ENCODE measurements at regions not wholly inside any gene's neighbourhood (a gene's known extent, or its start where the extent isn't known, plus 50 kb on each side); places are given as distances from the start of the nearest gene placed in this dataset.
"Not testable (repeated sequence)": the region's sequence is repeated elsewhere in the genome, so short reads cannot be mapped to it uniquely, and the experiment has no call there.

- DNase-seq (ENCODE audit: low read depth in 2 of 2); H2AFZ ChIP-seq (ENCODE audit: low read length); H3K27me3 ChIP-seq (ENCODE audit: control insufficient read depth, insufficient read depth, low read length); H3K27ac ChIP-seq (ENCODE audit: insufficient read depth, low read length); H3K36me3 ChIP-seq (ENCODE audit: control insufficient read depth, insufficient read depth, low read length); H3K4me3 ChIP-seq (replicated peaks in 1 of 4; ENCODE audit: control extremely low read depth in 1 of 4, insufficient read depth in 1 of 4, low read depth in 3 of 4, low read length in 4 of 4); H3K4me1 ChIP-seq (ENCODE audit: control insufficient read depth, extremely low read depth, insufficient read depth, low read length); H4K20me1 ChIP-seq (ENCODE audit: control insufficient read depth, extremely low read depth, insufficient read depth, low read length); H3K4me2 ChIP-seq (ENCODE audit: extremely low read depth, insufficient read depth, low read length); H3K9me3 ChIP-seq (ENCODE audit: control insufficient read depth, insufficient read depth, low read depth, low read length); H3K79me2 ChIP-seq (ENCODE audit: control insufficient read depth, insufficient read depth, low read length); H3K9ac ChIP-seq (ENCODE audit: insufficient read depth, low read length): not testable (repeated sequence)
Measured at GRCh38 chr11:49579492-49579891, 371.1 kb upstream of the FOLH1 start.

- H3K27me3 ChIP-seq (ENCODE audit: control insufficient read depth, insufficient read depth, low read length); H3K9me3 ChIP-seq (ENCODE audit: control insufficient read depth, insufficient read depth, low read depth, low read length); H3K4me3 ChIP-seq (replicated peaks in 1 of 4; ENCODE audit: control extremely low read depth in 1 of 4, insufficient read depth in 1 of 4, low read depth in 3 of 4, low read length in 4 of 4); DNase-seq (ENCODE audit: low read depth in 2 of 2); H2AFZ ChIP-seq (ENCODE audit: low read length); H3K4me1 ChIP-seq (ENCODE audit: control insufficient read depth, extremely low read depth, insufficient read depth, low read length); H3K79me2 ChIP-seq (ENCODE audit: control insufficient read depth, insufficient read depth, low read length); H3K27ac ChIP-seq (ENCODE audit: insufficient read depth, low read length); H4K20me1 ChIP-seq (ENCODE audit: control insufficient read depth, extremely low read depth, insufficient read depth, low read length); H3K4me2 ChIP-seq (ENCODE audit: extremely low read depth, insufficient read depth, low read length); H3K36me3 ChIP-seq (ENCODE audit: control insufficient read depth, insufficient read depth, low read length); H3K9ac ChIP-seq (ENCODE audit: insufficient read depth, low read length): not testable (repeated sequence)
Measured at GRCh38 chr11:49585495-49585894, 366.7 kb upstream of the OR4C13 start.

GRCh38 chr11:49608892-49609291, 343.3 kb upstream of the OR4C13 start:
- H3K4me3 ChIP-seq (replicated peaks in 1 of 4; ENCODE audit: control extremely low read depth in 1 of 4, insufficient read depth in 1 of 4, low read depth in 3 of 4, low read length in 4 of 4); H3K9ac ChIP-seq (ENCODE audit: insufficient read depth, low read length); H3K27me3 ChIP-seq (ENCODE audit: control insufficient read depth, insufficient read depth, low read length); H3K79me2 ChIP-seq (ENCODE audit: control insufficient read depth, insufficient read depth, low read length); H2AFZ ChIP-seq (ENCODE audit: low read length); DNase-seq (ENCODE audit: low read depth in 2 of 2); H3K36me3 ChIP-seq (ENCODE audit: control insufficient read depth, insufficient read depth, low read length); H3K27ac ChIP-seq (ENCODE audit: insufficient read depth, low read length); H3K4me1 ChIP-seq (ENCODE audit: control insufficient read depth, extremely low read depth, insufficient read depth, low read length); H3K9me3 ChIP-seq (ENCODE audit: control insufficient read depth, insufficient read depth, low read depth, low read length); H4K20me1 ChIP-seq (ENCODE audit: control insufficient read depth, extremely low read depth, insufficient read depth, low read length); H3K4me2 ChIP-seq (ENCODE audit: extremely low read depth, insufficient read depth, low read length): not testable (repeated sequence)

GRCh38 chr11:49623872-49624271, 328.3 kb upstream of the OR4C13 start:
- not testable (repeated sequence) for H2AFZ ChIP-seq (ENCODE audit: low read length); H3K4me2 ChIP-seq (ENCODE audit: extremely low read depth, insufficient read depth, low read length); H3K36me3 ChIP-seq (ENCODE audit: control insufficient read depth, insufficient read depth, low read length); H3K79me2 ChIP-seq (ENCODE audit: control insufficient read depth, insufficient read depth, low read length); H3K4me3 ChIP-seq (replicated peaks in 1 of 4; ENCODE audit: control extremely low read depth in 1 of 4, insufficient read depth in 1 of 4, low read depth in 3 of 4, low read length in 4 of 4); DNase-seq (ENCODE audit: low read depth in 2 of 2); H3K9ac ChIP-seq (ENCODE audit: insufficient read depth, low read length); H4K20me1 ChIP-seq (ENCODE audit: control insufficient read depth, extremely low read depth, insufficient read depth, low read length); H3K4me1 ChIP-seq (ENCODE audit: control insufficient read depth, extremely low read depth, insufficient read depth, low read length); H3K27me3 ChIP-seq (ENCODE audit: control insufficient read depth, insufficient read depth, low read length); H3K9me3 ChIP-seq (ENCODE audit: control insufficient read depth, insufficient read depth, low read depth, low read length); H3K27ac ChIP-seq (ENCODE audit: insufficient read depth, low read length)

GRCh38 chr11:49670705-49671104, 281.5 kb upstream of the OR4C13 start:
- H3K27me3 ChIP-seq (ENCODE audit: control insufficient read depth, insufficient read depth, low read length); H3K27ac ChIP-seq (ENCODE audit: insufficient read depth, low read length); H4K20me1 ChIP-seq (ENCODE audit: control insufficient read depth, extremely low read depth, insufficient read depth, low read length); H3K4me2 ChIP-seq (ENCODE audit: extremely low read depth, insufficient read depth, low read length); H3K4me3 ChIP-seq (replicated peaks in 1 of 4; ENCODE audit: control extremely low read depth in 1 of 4, insufficient read depth in 1 of 4, low read depth in 3 of 4, low read length in 4 of 4); H2AFZ ChIP-seq (ENCODE audit: low read length); H3K4me1 ChIP-seq (ENCODE audit: control insufficient read depth, extremely low read depth, insufficient read depth, low read length); H3K36me3 ChIP-seq (ENCODE audit: control insufficient read depth, insufficient read depth, low read length); DNase-seq (ENCODE audit: low read depth in 2 of 2); H3K9me3 ChIP-seq (ENCODE audit: control insufficient read depth, insufficient read depth, low read depth, low read length); H3K9ac ChIP-seq (ENCODE audit: insufficient read depth, low read length); H3K79me2 ChIP-seq (ENCODE audit: control insufficient read depth, insufficient read depth, low read length): not testable (repeated sequence)

GRCh38 chr11:49702121-49702520, 250.1 kb upstream of the OR4C13 start:
- not testable (repeated sequence) for H3K36me3 ChIP-seq (ENCODE audit: control insufficient read depth, insufficient read depth, low read length); H3K27ac ChIP-seq (ENCODE audit: insufficient read depth, low read length); H3K79me2 ChIP-seq (ENCODE audit: control insufficient read depth, insufficient read depth, low read length); H3K4me1 ChIP-seq (ENCODE audit: control insufficient read depth, extremely low read depth, insufficient read depth, low read length); H3K9ac ChIP-seq (ENCODE audit: insufficient read depth, low read length); H3K4me2 ChIP-seq (ENCODE audit: extremely low read depth, insufficient read depth, low read length); H3K27me3 ChIP-seq (ENCODE audit: control insufficient read depth, insufficient read depth, low read length); H3K4me3 ChIP-seq (replicated peaks in 1 of 4; ENCODE audit: control extremely low read depth in 1 of 4, insufficient read depth in 1 of 4, low read depth in 3 of 4, low read length in 4 of 4); H3K9me3 ChIP-seq (ENCODE audit: control insufficient read depth, insufficient read depth, low read depth, low read length); H4K20me1 ChIP-seq (ENCODE audit: control insufficient read depth, extremely low read depth, insufficient read depth, low read length); H2AFZ ChIP-seq (ENCODE audit: low read length); DNase-seq (ENCODE audit: low read depth in 2 of 2)

- not testable (repeated sequence) for H3K36me3 ChIP-seq (ENCODE audit: control insufficient read depth, insufficient read depth, low read length); DNase-seq (ENCODE audit: low read depth in 2 of 2); H3K9me3 ChIP-seq (ENCODE audit: control insufficient read depth, insufficient read depth, low read depth, low read length); H4K20me1 ChIP-seq (ENCODE audit: control insufficient read depth, extremely low read depth, insufficient read depth, low read length); H3K27ac ChIP-seq (ENCODE audit: insufficient read depth, low read length); H3K79me2 ChIP-seq (ENCODE audit: control insufficient read depth, insufficient read depth, low read length); H3K4me1 ChIP-seq (ENCODE audit: control insufficient read depth, extremely low read depth, insufficient read depth, low read length); H3K27me3 ChIP-seq (ENCODE audit: control insufficient read depth, insufficient read depth, low read length); H3K4me2 ChIP-seq (ENCODE audit: extremely low read depth, insufficient read depth, low read length); H3K9ac ChIP-seq (ENCODE audit: insufficient read depth, low read length); H3K4me3 ChIP-seq (replicated peaks in 1 of 4; ENCODE audit: control extremely low read depth in 1 of 4, insufficient read depth in 1 of 4, low read depth in 3 of 4, low read length in 4 of 4); H2AFZ ChIP-seq (ENCODE audit: low read length)
Measured at GRCh38 chr11:49750447-49750846, 201.7 kb upstream of the OR4C13 start.

Data from fibroblast of lung (primary cell).